Type B pancreatic cell (in vitro differentiated cells): ENCODE measurements at regions not wholly inside any gene's neighbourhood (a gene's known extent, or its start where the extent isn't known, plus 50 kb on each side); places are given as distances from the start of the nearest gene placed in this dataset.
A peak's percentile ranks its signal among the peaks of the same experiment; 100 is the strongest.

Experiments
- DNase-seq: peaks from one replicate; pipeline ENCODE4 v3.0.0; 2021; ENCODE audit warnings: mixed read lengths; ENCODE audit not compliant: unreplicated experiment; ENCODE audit errors: extremely low spot score
- H3K27ac Mint-ChIP-seq: 2 replicates; pipeline ENCODE4 v1.8.0; 2021; ENCODE audit warnings: mild to moderate bottlenecking, mixed read lengths
- H3K27me3 Mint-ChIP-seq: 2 replicates; pipeline ENCODE4 v1.8.0; 2021; ENCODE audit warnings: mixed read lengths
- H3K36me3 Mint-ChIP-seq: 2 replicates; pipeline ENCODE4 v1.8.0; 2021; ENCODE audit warnings: mixed read lengths
- H3K4me1 Mint-ChIP-seq: one replicate; pipeline ENCODE4 v1.8.0; 2021; ENCODE audit warnings: mixed read lengths; ENCODE audit not compliant: unreplicated experiment
- H3K4me3 Mint-ChIP-seq: 2 replicates; pipeline ENCODE4 v1.8.0; 2021; ENCODE audit warnings: mild to moderate bottlenecking, mixed read lengths
- H3K9me3 Mint-ChIP-seq: 2 replicates; pipeline ENCODE4 v1.8.0; 2021; ENCODE audit warnings: mixed read lengths
- TF ChIP-seq, protein P1 (sequence below): fragments of 200-600 bp; sonication (generic); conservative IDR thresholded peaks from 2 replicates; pipeline ENCODE4 v1.5.0; 2021; ENCODE audit warnings: antibody characterized with exemption, mild to moderate bottlenecking

DNA sequence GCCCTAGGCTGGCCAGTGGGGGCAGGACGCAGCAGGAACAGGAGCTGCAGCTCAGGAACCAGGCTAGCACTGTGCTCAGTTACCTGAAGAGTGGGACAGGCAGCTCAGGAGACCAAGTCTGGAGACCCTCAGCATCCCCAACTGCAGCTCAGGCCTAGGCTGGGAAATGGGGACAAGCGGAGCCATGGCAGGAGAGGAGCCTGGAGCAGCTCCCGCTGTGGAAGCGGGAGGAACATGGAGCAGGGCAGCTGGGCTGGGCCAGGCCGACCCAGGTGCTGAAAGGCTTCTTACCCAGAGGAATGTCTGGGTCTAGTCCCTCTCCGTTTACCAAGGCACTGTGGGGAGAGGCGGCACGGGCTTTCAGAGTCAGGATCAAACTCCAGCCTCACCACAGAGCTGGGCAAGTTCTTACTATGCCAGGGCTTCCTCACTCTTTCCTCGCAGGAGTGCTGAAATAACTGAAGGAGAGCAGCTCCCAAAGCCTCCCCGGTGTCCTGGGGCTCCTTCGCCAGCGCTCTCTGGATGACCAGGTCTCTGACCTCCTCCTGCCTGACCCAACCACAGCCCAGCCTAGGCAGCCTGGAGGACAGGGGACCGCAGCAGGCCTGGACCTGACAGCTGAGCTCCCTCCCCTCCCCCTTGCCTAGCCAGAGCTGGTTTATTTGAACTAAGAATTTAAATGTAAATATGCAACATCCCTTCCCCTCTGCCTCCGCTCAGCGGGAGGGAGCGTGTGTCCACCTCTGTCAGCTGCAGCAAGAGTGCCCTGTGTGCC, 247.8 kb upstream of the SIX2 start:
- TF ChIP-seq, protein P1, sequence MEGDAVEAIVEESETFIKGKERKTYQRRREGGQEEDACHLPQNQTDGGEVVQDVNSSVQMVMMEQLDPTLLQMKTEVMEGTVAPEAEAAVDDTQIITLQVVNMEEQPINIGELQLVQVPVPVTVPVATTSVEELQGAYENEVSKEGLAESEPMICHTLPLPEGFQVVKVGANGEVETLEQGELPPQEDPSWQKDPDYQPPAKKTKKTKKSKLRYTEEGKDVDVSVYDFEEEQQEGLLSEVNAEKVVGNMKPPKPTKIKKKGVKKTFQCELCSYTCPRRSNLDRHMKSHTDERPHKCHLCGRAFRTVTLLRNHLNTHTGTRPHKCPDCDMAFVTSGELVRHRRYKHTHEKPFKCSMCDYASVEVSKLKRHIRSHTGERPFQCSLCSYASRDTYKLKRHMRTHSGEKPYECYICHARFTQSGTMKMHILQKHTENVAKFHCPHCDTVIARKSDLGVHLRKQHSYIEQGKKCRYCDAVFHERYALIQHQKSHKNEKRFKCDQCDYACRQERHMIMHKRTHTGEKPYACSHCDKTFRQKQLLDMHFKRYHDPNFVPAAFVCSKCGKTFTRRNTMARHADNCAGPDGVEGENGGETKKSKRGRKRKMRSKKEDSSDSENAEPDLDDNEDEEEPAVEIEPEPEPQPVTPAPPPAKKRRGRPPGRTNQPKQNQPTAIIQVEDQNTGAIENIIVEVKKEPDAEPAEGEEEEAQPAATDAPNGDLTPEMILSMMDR, result no peak
- Mint-ChIP-seq H3K4me3 (peak overlapping the region; percentile 3), H3K36me3 (no peaks in the 10 kb centered on the region), H3K27me3 (peaks cover 34% of the 10 kb centered on the region), H3K9me3 (no peaks in the 10 kb centered on the region), H3K27ac (no peak overlapping the region), H3K4me1 (peaks cover 54% of the 10 kb centered on the region)
- DNase-seq, result no peak

DNA sequence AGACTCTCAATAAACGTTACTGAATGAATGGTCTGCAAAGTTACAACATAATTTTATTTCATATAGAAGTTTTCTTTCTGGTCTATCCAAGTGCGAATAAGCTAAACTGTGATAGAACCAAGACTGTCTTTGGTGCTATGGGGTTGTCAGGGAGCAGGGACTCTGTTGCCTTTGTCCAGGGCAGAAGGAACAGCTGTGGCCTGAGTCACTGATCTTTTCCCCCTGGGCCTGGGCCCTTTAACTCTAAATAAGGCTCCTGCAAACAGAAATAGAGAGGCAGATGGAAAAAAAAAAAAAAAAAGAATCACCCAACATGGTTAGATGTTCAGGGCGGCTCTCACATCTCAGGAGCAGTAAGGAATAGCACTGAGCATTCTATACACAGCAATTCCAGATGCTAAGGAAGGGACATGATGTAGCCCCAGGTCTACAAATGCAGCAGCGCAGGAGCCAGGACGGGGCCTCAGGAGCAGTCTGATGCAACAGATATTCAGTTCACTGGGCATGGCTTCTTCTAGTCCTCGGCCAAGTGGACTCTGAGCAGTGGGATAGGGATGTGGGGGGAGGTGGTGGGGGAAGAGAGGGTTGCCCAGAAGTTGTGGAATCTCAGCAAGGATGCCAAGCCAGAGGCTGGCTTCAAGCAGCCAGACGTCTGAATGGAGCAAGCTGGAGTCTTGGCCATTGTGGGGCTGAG, 247.1 kb upstream of the SIX2 start:
- H3K27ac Mint-ChIP-seq, result no peak overlapping the region
- peaks cover 36% of the 10 kb centered on the region for H3K27me3 Mint-ChIP-seq
- no peak for DNase-seq
- H3K4me1 Mint-ChIP-seq, result peaks cover 51% of the 10 kb centered on the region
- H3K36me3 Mint-ChIP-seq, result no peaks in the 10 kb centered on the region
- no peak overlapping the region for H3K4me3 Mint-ChIP-seq
- peaks cover 5% of the 10 kb centered on the region for H3K9me3 Mint-ChIP-seq
- TF ChIP-seq, protein P1, result no peak

DNA sequence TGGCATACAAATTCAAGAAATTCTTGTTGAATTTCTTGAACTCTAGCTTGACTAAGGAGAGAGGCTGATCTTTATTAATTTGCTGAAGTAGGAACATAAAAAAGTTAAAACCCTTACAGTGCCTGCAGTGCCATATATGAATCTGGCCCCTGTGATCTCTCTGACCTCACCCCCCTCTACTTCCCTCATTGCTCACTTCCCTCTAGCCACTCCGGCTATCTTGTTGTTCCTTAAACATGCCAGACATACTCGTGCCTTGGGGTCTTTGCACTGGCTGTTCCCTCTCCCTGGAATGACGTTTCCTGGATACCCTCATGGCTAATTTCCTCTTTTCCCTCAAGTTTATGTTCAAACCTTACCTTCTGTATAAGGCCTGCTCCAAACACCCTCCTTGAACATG, 246.3 kb upstream of the SIX2 start:
- no peak overlapping the region for H3K27ac Mint-ChIP-seq
- H3K27me3 Mint-ChIP-seq, result peaks cover 32% of the 10 kb centered on the region
- no peak for DNase-seq
- H3K36me3 Mint-ChIP-seq, result no peaks in the 10 kb centered on the region
- no peak overlapping the region for H3K4me3 Mint-ChIP-seq
- TF ChIP-seq, protein P1, result no peak
- peaks cover 5% of the 10 kb centered on the region for H3K9me3 Mint-ChIP-seq
- H3K4me1 Mint-ChIP-seq, result peaks cover 44% of the 10 kb centered on the region

DNA sequence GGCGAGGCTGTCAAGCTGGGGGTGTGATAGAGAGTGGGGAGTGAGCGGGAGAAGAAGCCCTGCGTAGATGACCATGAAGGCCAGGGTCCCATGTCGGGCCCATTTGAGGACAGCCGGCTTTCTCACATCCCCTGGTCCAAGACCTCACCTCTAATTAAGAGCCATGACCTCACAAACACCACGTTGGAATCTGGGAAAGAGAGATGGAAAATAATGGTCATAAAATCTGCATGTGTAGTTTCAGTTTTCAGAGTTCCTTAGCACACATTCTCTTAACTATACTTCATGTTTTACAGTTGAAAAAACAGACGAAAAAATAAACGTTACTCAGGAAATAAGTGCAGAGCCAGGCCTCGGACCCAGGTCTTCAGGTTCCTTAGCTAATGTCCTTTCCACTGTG, 244.8 kb upstream of the SIX2 start:
- H3K36me3 Mint-ChIP-seq, result no peaks in the 10 kb centered on the region
- peaks cover 5% of the 10 kb centered on the region for H3K9me3 Mint-ChIP-seq
- DNase-seq, result no peak
- TF ChIP-seq, protein P1, result no peak
- no peak overlapping the region for H3K27ac Mint-ChIP-seq
- H3K4me1 Mint-ChIP-seq, result peaks cover 28% of the 10 kb centered on the region
- peaks cover 28% of the 10 kb centered on the region for H3K27me3 Mint-ChIP-seq
- no peak overlapping the region for H3K4me3 Mint-ChIP-seq

DNA sequence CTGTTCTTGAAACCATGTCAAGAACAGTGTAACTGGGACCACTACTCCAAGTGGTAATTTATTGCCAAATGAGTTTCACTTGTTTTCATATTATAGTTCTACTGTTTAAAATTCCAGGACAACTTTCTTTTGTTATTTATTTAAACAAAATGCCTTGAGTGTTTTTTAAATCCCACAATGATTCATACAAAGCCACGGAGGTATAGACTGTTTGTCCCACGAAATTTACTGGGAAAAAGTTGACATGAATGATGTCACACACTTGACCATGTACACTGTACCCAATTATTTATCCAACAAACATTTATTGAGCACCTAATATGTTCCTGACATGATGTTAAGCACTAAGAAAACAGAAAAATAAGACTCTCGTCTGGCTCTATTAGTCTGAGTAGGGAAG, 243.9 kb upstream of the SIX2 start:
- Mint-ChIP-seq H3K36me3 (no peaks in the 10 kb centered on the region), H3K27me3 (peaks cover 30% of the 10 kb centered on the region), H3K27ac (no peak overlapping the region), H3K9me3 (peaks cover 5% of the 10 kb centered on the region), H3K4me1 (peaks cover 19% of the 10 kb centered on the region), H3K4me3 (no peak overlapping the region)
- TF ChIP-seq, protein P1, result no peak
- no peak for DNase-seq
